ENCODE measurements at regions not wholly inside any gene's neighbourhood (a gene's known extent, or its start where the extent isn't known, plus 50 kb on each side); places are given as distances from the start of the nearest gene placed in this dataset.
A peak's percentile ranks its signal among the peaks of the same experiment; 100 is the strongest.
"Not testable (repeated sequence)": the region's sequence is repeated elsewhere in the genome, so short reads cannot be mapped to it uniquely, and the experiment has no call there.

GRCh38 chr6:9025796-9026394 is 590.5 kb upstream of the SLC35B3 start:
- Mint-ChIP-seq H3K4me1 (no peaks in the 10 kb centered on the region), H3K9me3 (no peaks in the 10 kb centered on the region), H3K36me3 (no peaks in the 10 kb centered on the region), H3K27ac (no peak overlapping the region), H3K4me3 (no peak overlapping the region), H3K27me3 (no peaks in the 10 kb centered on the region)
- no peak for ATAC-seq (ENCODE audit: low read depth)
- DNase-seq, result no peak
- POLR2A ChIA-PET, result no interaction called here

DNA sequence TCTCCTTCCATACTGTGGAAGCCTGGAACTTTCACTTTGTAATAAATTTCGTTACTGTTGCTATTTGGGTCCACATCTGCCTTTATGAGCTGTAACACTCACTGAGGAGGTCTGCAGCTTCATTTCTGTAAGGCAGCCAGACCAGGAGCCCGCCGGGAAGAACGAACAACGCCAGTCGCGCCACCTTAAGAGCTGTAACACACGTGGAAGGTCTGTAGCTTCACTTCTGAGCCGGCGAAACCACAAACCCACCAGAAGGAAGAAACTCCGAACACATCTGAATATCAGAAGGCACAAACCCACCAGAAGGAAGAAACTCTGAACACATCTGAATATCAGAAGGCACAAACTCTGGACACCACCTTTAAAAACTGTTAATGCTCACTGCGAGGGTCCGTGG is 589.9 kb upstream of the SLC35B3 start:
- Mint-ChIP-seq H3K9me3 (no peaks in the 10 kb centered on the region), H3K4me1 (no peaks in the 10 kb centered on the region), H3K27ac (no peak overlapping the region), H3K36me3 (no peaks in the 10 kb centered on the region), H3K27me3 (no peaks in the 10 kb centered on the region), H3K4me3 (no peak overlapping the region)
- POLR2A ChIA-PET, result no interaction called here
- ATAC-seq (ENCODE audit: low read depth), result no peak
- DNase-seq, result no peak

DNA sequence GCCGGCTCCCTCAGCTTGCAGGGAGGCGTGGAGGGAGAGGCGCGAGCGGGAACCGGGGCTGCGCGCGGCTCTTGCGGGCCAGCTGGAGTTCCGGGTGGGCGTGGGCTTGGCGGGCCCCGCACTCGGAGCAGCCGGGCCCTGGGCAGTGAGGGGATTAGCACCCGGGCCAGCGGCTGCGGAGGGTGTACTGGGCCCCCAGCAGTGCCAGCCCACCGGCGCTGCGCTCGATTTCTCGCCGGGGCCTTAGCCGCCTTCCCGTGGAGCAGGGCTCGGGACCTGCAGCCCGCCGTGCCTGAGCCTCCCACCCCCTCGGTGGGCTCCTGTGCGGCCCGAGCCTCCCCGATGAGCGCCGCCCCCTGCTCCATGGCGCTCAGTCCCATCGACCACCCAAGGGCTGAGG is 588.9 kb upstream of the SLC35B3 start:
- H3K4me1 Mint-ChIP-seq; POLR2A ChIA-PET; H3K27me3 Mint-ChIP-seq; H3K36me3 Mint-ChIP-seq; ATAC-seq (ENCODE audit: low read depth); DNase-seq; H3K4me3 Mint-ChIP-seq; H3K9me3 Mint-ChIP-seq; H3K27ac Mint-ChIP-seq: not testable (repeated sequence)

DNA sequence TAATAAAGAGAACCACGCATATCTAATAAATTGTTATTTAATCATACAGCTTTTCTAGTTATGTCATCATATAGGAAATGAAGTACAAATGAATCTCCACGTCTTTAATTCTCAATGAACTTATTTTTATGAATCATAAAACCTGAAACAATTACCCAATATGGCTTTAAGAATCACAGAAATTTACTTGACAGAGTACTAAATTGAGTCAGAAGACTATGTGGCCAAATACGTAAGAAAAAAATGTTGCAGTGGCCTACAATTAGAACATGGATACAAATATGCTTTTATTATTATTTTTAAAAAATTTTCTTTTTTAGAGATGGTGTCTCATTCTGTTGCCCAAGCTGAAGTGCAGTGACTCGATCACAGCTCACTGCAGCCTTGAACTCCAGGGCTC is 584.7 kb upstream of the SLC35B3 start:
- POLR2A ChIA-PET, result no interaction called here
- Mint-ChIP-seq H3K4me3 (no peak overlapping the region), H3K4me1 (no peaks in the 10 kb centered on the region), H3K27ac (no peak overlapping the region), H3K36me3 (no peaks in the 10 kb centered on the region), H3K27me3 (no peaks in the 10 kb centered on the region), H3K9me3 (no peaks in the 10 kb centered on the region)
- no peak for ATAC-seq (ENCODE audit: low read depth)
- no peak for DNase-seq

- ATAC-seq (ENCODE audit: low read depth) (no peak), DNase-seq (no peak)
- Mint-ChIP-seq H3K4me1 (no peaks in the 10 kb centered on the region), H3K36me3 (no peaks in the 10 kb centered on the region), H3K27me3 (no peaks in the 10 kb centered on the region), H3K9me3 (no peaks in the 10 kb centered on the region), H3K4me3 (no peak overlapping the region), H3K27ac (no peak overlapping the region)
- POLR2A ChIA-PET, result no interaction called here
Observed at GRCh38 chr6:9009931-9010330, 574.6 kb upstream of the SLC35B3 start.

- peaks cover 1% of the 10 kb centered on the region for H3K9me3 Mint-ChIP-seq
- no peak for DNase-seq
- H3K27me3 Mint-ChIP-seq, result no peaks in the 10 kb centered on the region
- ATAC-seq (ENCODE audit: low read depth), result no peak
- no peaks in the 10 kb centered on the region for H3K36me3 Mint-ChIP-seq
- POLR2A ChIA-PET, result no interaction called here
- H3K4me1 Mint-ChIP-seq, result no peaks in the 10 kb centered on the region
- no peak overlapping the region for H3K4me3 Mint-ChIP-seq
- no peak overlapping the region for H3K27ac Mint-ChIP-seq
Observed at GRCh38 chr6:9007027-9007426, 571.7 kb upstream of the SLC35B3 start.

GRCh38 chr6:9002833-9003232 is 567.5 kb upstream of the SLC35B3 start:
- H3K27me3 Mint-ChIP-seq, result no peaks in the 10 kb centered on the region
- ATAC-seq (ENCODE audit: low read depth) (no peak), DNase-seq (no peak)
- H3K4me3 Mint-ChIP-seq, result no peak overlapping the region
- no peak overlapping the region for H3K27ac Mint-ChIP-seq
- no peaks in the 10 kb centered on the region for H3K4me1 Mint-ChIP-seq
- H3K9me3 Mint-ChIP-seq, result peaks cover 1% of the 10 kb centered on the region
- no peaks in the 10 kb centered on the region for H3K36me3 Mint-ChIP-seq
- POLR2A ChIA-PET, result no interaction called here

- Mint-ChIP-seq H3K27me3 (no peaks in the 10 kb centered on the region), H3K4me3 (no peak overlapping the region), H3K4me1 (no peaks in the 10 kb centered on the region), H3K36me3 (no peaks in the 10 kb centered on the region), H3K27ac (no peak overlapping the region), H3K9me3 (peaks cover 2% of the 10 kb centered on the region)
- DNase-seq (no peak), ATAC-seq (ENCODE audit: low read depth) (no peak)
- POLR2A ChIA-PET, result no interaction called here
Observed at GRCh38 chr6:8995156-8995555, 559.8 kb upstream of the SLC35B3 start.

GRCh38 chr6:8993111-8993510 is 557.8 kb upstream of the SLC35B3 start:
- no peak overlapping the region for H3K4me3 Mint-ChIP-seq
- ATAC-seq (ENCODE audit: low read depth) (no peak), DNase-seq (no peak)
- H3K27ac Mint-ChIP-seq, result no peak overlapping the region
- H3K4me1 Mint-ChIP-seq, result no peaks in the 10 kb centered on the region
- peaks cover 2% of the 10 kb centered on the region for H3K9me3 Mint-ChIP-seq
- POLR2A ChIA-PET, result no interaction called here
- H3K27me3 Mint-ChIP-seq, result no peaks in the 10 kb centered on the region
- no peaks in the 10 kb centered on the region for H3K36me3 Mint-ChIP-seq

DNA sequence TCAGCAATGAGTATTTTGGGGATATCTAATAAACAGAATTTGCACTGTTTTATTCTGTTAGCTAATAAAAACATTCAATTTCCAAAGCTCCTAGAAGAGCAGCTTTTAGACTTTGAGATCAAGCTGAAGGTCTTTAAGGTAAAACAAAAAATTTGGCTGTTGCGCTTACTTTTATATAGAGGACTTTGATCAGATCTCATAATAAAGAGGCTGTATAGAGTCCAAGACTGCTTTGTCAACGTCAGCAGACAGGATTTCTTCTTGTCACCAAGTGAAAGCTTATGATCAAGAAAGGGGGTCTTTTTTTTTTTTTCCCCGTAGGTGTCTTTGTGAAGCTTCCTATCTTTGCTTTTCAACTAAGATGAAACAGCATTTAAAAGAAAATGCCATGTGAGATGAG is 556.5 kb upstream of the SLC35B3 start:
- Mint-ChIP-seq H3K4me3 (no peak overlapping the region), H3K27me3 (no peaks in the 10 kb centered on the region), H3K27ac (no peak overlapping the region), H3K9me3 (peaks cover 2% of the 10 kb centered on the region), H3K36me3 (no peaks in the 10 kb centered on the region), H3K4me1 (no peaks in the 10 kb centered on the region)
- POLR2A ChIA-PET, result no interaction called here
- DNase-seq, result no peak
- ATAC-seq (ENCODE audit: low read depth), result no peak

DNA sequence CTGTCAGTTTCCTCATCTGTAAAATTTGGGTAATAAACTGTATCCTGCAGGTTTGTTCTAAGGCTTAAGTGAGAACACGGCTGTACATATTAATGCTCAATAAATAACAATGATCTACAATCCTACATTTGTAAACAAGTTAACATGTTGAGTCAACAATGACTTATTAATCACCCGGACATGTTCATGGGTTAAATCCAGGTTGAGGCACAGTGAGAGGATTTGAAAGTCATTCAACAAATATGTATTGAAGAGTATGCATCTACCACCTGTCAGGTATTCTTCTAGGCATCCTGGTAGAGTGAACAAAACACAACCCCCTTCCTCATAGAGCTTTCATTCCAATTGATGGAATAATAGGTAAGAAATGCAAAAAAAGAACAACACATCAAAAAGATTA is 554.7 kb upstream of the SLC35B3 start:
- no peaks in the 10 kb centered on the region for H3K27me3 Mint-ChIP-seq
- no peaks in the 10 kb centered on the region for H3K36me3 Mint-ChIP-seq
- no peak overlapping the region for H3K4me3 Mint-ChIP-seq
- POLR2A ChIA-PET, result no interaction called here
- no peaks in the 10 kb centered on the region for H3K4me1 Mint-ChIP-seq
- no peak overlapping the region for H3K27ac Mint-ChIP-seq
- no peak for DNase-seq
- no peak for ATAC-seq (ENCODE audit: low read depth)
- H3K9me3 Mint-ChIP-seq, result peaks cover under 1% of the 10 kb centered on the region

DNA sequence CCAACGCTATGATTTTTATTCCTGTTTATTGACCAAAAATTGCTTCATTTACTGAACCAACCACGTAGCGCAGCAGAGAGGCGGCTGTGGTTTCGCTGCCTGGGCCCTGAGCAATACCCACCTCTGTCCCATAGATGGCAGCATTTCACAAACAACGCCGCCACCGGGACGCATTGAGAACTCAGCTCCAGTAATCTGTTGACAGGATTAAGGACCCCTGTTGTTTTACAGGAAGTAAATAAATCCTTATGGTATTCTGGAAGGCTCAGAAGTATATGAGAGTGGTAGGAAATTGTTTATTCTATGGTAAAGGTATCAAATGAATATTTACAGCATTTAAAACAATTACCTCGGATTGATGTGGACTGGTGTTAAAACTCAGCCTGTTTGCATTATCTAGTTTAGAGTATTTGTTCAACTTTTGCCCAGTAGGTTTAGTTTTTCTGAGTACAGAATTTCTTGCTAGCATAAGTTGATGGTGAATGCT is 547.9 kb upstream of the SLC35B3 start:
- no peaks in the 10 kb centered on the region for H3K27me3 Mint-ChIP-seq
- no peaks in the 10 kb centered on the region for H3K9me3 Mint-ChIP-seq
- no peak overlapping the region for H3K4me3 Mint-ChIP-seq
- no peaks in the 10 kb centered on the region for H3K4me1 Mint-ChIP-seq
- no peak overlapping the region for H3K27ac Mint-ChIP-seq
- peak; percentile 54 for ATAC-seq (ENCODE audit: low read depth)
- peak; percentile 58 for DNase-seq
- H3K36me3 Mint-ChIP-seq, result no peaks in the 10 kb centered on the region
- POLR2A ChIA-PET, result no interaction called here

- ATAC-seq (ENCODE audit: low read depth) (no peak), DNase-seq (no peak)
- POLR2A ChIA-PET, result no interaction called here
- Mint-ChIP-seq H3K27me3 (no peaks in the 10 kb centered on the region), H3K36me3 (no peaks in the 10 kb centered on the region), H3K27ac (no peak overlapping the region), H3K9me3 (no peaks in the 10 kb centered on the region), H3K4me3 (no peak overlapping the region), H3K4me1 (no peaks in the 10 kb centered on the region)
Observed at GRCh38 chr6:8982668-8983067, 547.3 kb upstream of the SLC35B3 start.

DNA sequence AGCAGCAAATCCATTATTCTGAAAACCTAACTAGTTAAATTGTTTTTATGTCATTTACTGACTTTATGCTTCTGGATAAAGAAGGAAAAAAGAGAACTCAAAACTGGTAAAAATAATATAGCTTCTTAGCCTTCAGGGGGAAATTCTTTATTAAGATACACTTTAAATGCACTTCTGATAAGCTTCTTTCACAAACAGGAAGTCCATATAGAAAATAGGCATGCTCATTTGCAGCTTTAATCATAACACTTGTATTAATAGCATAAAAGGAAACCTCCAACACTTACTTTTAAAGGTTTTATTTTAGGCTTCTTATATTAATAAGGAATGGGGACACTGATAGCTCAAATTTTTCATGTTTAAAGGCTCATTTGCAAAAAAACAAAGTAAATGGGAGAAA is 538.0 kb upstream of the SLC35B3 start:
- POLR2A ChIA-PET, result no interaction called here
- DNase-seq (no peak), ATAC-seq (ENCODE audit: low read depth) (no peak)
- Mint-ChIP-seq H3K27ac (no peak overlapping the region), H3K36me3 (no peaks in the 10 kb centered on the region), H3K4me1 (no peaks in the 10 kb centered on the region), H3K4me3 (no peak overlapping the region), H3K9me3 (no peaks in the 10 kb centered on the region), H3K27me3 (no peaks in the 10 kb centered on the region)

GRCh38 chr6:8969747-8970146 is 534.4 kb upstream of the SLC35B3 start:
- POLR2A ChIA-PET, result no interaction called here
- ATAC-seq (ENCODE audit: low read depth), result no peak
- H3K4me3 Mint-ChIP-seq, result no peak overlapping the region
- H3K4me1 Mint-ChIP-seq, result no peaks in the 10 kb centered on the region
- DNase-seq, result no peak
- no peaks in the 10 kb centered on the region for H3K36me3 Mint-ChIP-seq
- no peak overlapping the region for H3K27ac Mint-ChIP-seq
- no peaks in the 10 kb centered on the region for H3K9me3 Mint-ChIP-seq
- H3K27me3 Mint-ChIP-seq, result no peaks in the 10 kb centered on the region
